K562 (cell line): ENCODE measurements at regions not wholly inside any gene's neighbourhood (a gene's known extent, or its start where the extent isn't known, plus 50 kb on each side); places are given as distances from the start of the nearest gene placed in this dataset.

Experiments used
- ATAC-seq: fragments of 200-7000 bp; cut with Tn5 transposase; 3 replicates; pipeline ENCODE4 v1.9.1; 2020; ENCODE audit warnings: moderate library complexity
- BruUV-seq: library from RNA; stranded (reverse); fragments of 400-500 nt; replicated peaks from 2 replicates; lab custom pipeline; 2021; lab: Mats Ljungman, UMichigan
- CTCF ChIA-PET: fragments of 300-600 bp; formaldehyde crosslinking; extraction: SDS; loops from one replicate; lab custom pipeline; 2021; ENCODE audit warnings: low intra/inter-chr PET ratio; lab: Yijun Ruan, JAX
- POLR2A ChIA-PET: fragments of 300-600, 350-650 bp; sonication (Branson Sonifier 250); formaldehyde crosslinking; extraction: SDS; loops from one replicate; lab custom pipeline; 2021; ENCODE audit warnings: antibody characterized with exemption, inconsistent platforms; lab: Yijun Ruan, JAX
- DNase-seq, 4 experiments: peaks; one replicate each; pipeline versions ENCODE4 v3.0.0 to v3.0.0-alpha.2; 2011 to 2018; ENCODE audit warnings: low spot score in 3 of 4, mixed read lengths in 3 of 4; ENCODE audit errors: extremely low read depth in 1 of 4
- FAIRE-seq: peaks from 2 replicates; lab custom pipeline; 2011; peaks lifted over from hg19 to GRCh38; lab: Jason Lieb, UNC
- H2AFZ ChIP-seq: 2 replicates; pipeline ENCODE4 v1.6.0; 2011; ENCODE audit warnings: low read depth, low read length, control low read depth, inconsistent platforms
- H3K27ac ChIP-seq: fragments of 200-600 bp; 3 replicates; pipeline ENCODE4 v1.8.0; 2011; ENCODE audit warnings: low read depth, mild to moderate bottlenecking, control low read depth, inconsistent platforms, low read length, moderate library complexity, mixed read lengths; ENCODE audit errors: extremely low read depth
- H3K27me3 ChIP-seq, 2 experiments: fragments of 300-600 bp in 1 of 2; 2 replicates in 1 of 2; 3 replicates in 1 of 2; pipeline versions ENCODE4 v1.6.0 to v1.8.0; 2011; ENCODE audit warnings: inconsistent platforms in 2 of 2, low read length in 2 of 2, mild to moderate bottlenecking in 1 of 2, mixed read lengths in 1 of 2, moderate library complexity in 1 of 2; ENCODE audit not compliant: control insufficient read depth in 2 of 2, insufficient read depth in 2 of 2
- H3K36me3 ChIP-seq: fragments of 300-600 bp; 3 replicates; pipeline ENCODE4 v1.8.0; 2011; ENCODE audit warnings: mild to moderate bottlenecking, low read length, inconsistent platforms; ENCODE audit not compliant: control insufficient read depth, insufficient read depth
- H3K4me1 ChIP-seq, 2 experiments: fragments of 200-600 bp in 1 of 2; replicated peaks in 1 of 2; 2 replicates in 1 of 2; 3 replicates in 1 of 2; pipeline versions ENCODE4 v1.5.1 to v1.8.0; 2011; ENCODE audit warnings: inconsistent platforms in 2 of 2, low read length in 2 of 2, mild to moderate bottlenecking in 1 of 2, mixed read lengths in 1 of 2, moderate library complexity in 1 of 2; ENCODE audit not compliant: control insufficient read depth in 2 of 2, insufficient read depth in 2 of 2
- H3K4me2 ChIP-seq: 2 replicates; pipeline ENCODE4 v1.6.1; 2011; ENCODE audit warnings: low read length, control low read depth, inconsistent platforms, mixed read lengths; ENCODE audit not compliant: insufficient read depth
- H3K4me3 ChIP-seq: fragments of 200-600 bp; sonication (generic), shearing (Covaris generic); 2 replicates; pipeline ENCODE4 v1.5.1; 2016; ENCODE audit warnings: control low read depth, inconsistent platforms
- H3K79me2 ChIP-seq: fragments of 200-600 bp; 3 replicates; pipeline ENCODE4 v1.8.0; 2011; ENCODE audit warnings: low read length, inconsistent platforms; ENCODE audit not compliant: control insufficient read depth, insufficient read depth
- H3K9ac ChIP-seq, 2 experiments: 2 replicates each; pipeline versions ENCODE4 v1.6.0 to v1.6.1; 2011; ENCODE audit warnings: low read depth in 2 of 2, low read length in 2 of 2, control low read depth in 1 of 2, inconsistent platforms in 1 of 2, mild to moderate bottlenecking in 1 of 2, mixed read lengths in 1 of 2; ENCODE audit not compliant: insufficient read depth in 1 of 2
- H3K9me1 ChIP-seq: one replicate; pipeline ENCODE4 v1.6.0; 2011; ENCODE audit warnings: inconsistent platforms, mild to moderate bottlenecking, low read length, moderate library complexity; ENCODE audit not compliant: control insufficient read depth, insufficient read depth
- H3K9me3 ChIP-seq: replicated peaks from 2 replicates; pipeline ENCODE4 v1.5.1; 2011; ENCODE audit warnings: low read depth, low read length, inconsistent platforms; ENCODE audit not compliant: control insufficient read depth, insufficient read depth
- H4K20me1 ChIP-seq: replicated peaks from 2 replicates; pipeline ENCODE4 v1.6.1; 2011; ENCODE audit warnings: low read length, inconsistent platforms, mixed read lengths; ENCODE audit not compliant: control insufficient read depth, insufficient read depth
- ARNT ChIP-seq, 2 experiments: fragments of 450-650 bp; IDR thresholded peaks; 2 replicates each; pipeline ENCODE4 v1.6.1; 2016; ENCODE audit warnings: mild to moderate bottlenecking in 1 of 2
- CREBBP ChIP-seq: IDR thresholded peaks from one replicate; pipeline ENCODE4 v1.6.1; 2012; ENCODE audit warnings: low read depth, mild to moderate bottlenecking, control low read depth, inconsistent platforms, low read length
- DMBX1 ChIP-seq: fragments of 250-450 bp; sonication (Bioruptor Pico); IDR thresholded peaks from 2 replicates; pipeline ENCODE4 v1.8.0; 2022; ENCODE audit warnings: inconsistent platforms, mild to moderate bottlenecking, moderate library complexity, borderline replicate concordance
- DNMT1 ChIP-seq: fragments of 450-650 bp; IDR thresholded peaks from 2 replicates; pipeline ENCODE4 v1.6.1; 2016; ENCODE audit warnings: antibody characterized with exemption, mild to moderate bottlenecking
- IRF2 ChIP-seq: sonication (generic); formaldehyde crosslinking; IDR thresholded peaks from 2 replicates; pipeline ENCODE4 v1.8.1; 2022; ENCODE audit warnings: mild to moderate bottlenecking, missing genetic modification reagents
- TCFL5 ChIP-seq: fragments of 250-450 bp; sonication (Bioruptor Pico); conservative IDR thresholded peaks from 2 replicates; pipeline ENCODE4 v1.6.1; 2021; ENCODE audit warnings: mild to moderate bottlenecking, moderate library complexity, matching md5 sums
- THRAP3 ChIP-seq: fragments of 450-650 bp; IDR thresholded peaks from 2 replicates; pipeline ENCODE4 v1.6.1; 2016; ENCODE audit warnings: mild to moderate bottlenecking, inconsistent platforms, borderline replicate concordance
- TSC22D4 ChIP-seq: fragments of 450-650 bp; IDR thresholded peaks from 2 replicates; pipeline ENCODE4 v1.6.1; 2016; ENCODE audit warnings: missing genetic modification characterization, missing biosample characterization, control low read depth
- WHSC1 ChIP-seq: IDR thresholded peaks from one replicate; pipeline ENCODE4 v1.6.1; 2012; ENCODE audit warnings: low read length, control low read depth, inconsistent platforms
- ZNF134 ChIP-seq: fragments of 250-450 bp; sonication (Bioruptor Pico); conservative IDR thresholded peaks from 2 replicates; pipeline ENCODE4 v1.4.0; 2020
- ZNF239 ChIP-seq: fragments of 250-450 bp; sonication (Bioruptor Pico); IDR thresholded peaks from 2 replicates; pipeline ENCODE4 v1.4.0; 2020; ENCODE audit warnings: mild to moderate bottlenecking
- WGBS: fragments of 100-300 bp; shearing (Covaris generic); methylation state at CpG from one replicate; pipeline ENCODE4 v1.1.6; 2016; ENCODE audit warnings: low coverage, mixed read lengths; ENCODE audit not compliant: insufficient coverage; ENCODE audit errors: missing lambda C conversion rate; 5-methylcytosine and 5-hydroxymethylcytosine counted together
- in situ Hi-C: fragments of 300-500 bp; cut with MboI; formaldehyde crosslinking; loops from 4 replicates; pipeline ENCODE4 v1.15.0; 2018; ENCODE audit warnings: inconsistent platforms, mixed read lengths
- intact Hi-C: fragments of 100-400 bp; cut with micrococcal nuclease; formaldehyde crosslinking; loops from 2 replicates; pipeline ENCODE4 v1.14.2; 2022
- TF ChIP-seq, protein P1 (sequence below): fragments of 250-450 bp; sonication (Bioruptor Pico); IDR thresholded peaks from 2 replicates; pipeline ENCODE4 v1.4.0; 2020; ENCODE audit warnings: borderline replicate concordance
- TF ChIP-seq, protein P2 (sequence below): fragments of 450-650 bp; IDR thresholded peaks from 2 replicates; pipeline ENCODE4 v1.6.1; 2016

DNA sequence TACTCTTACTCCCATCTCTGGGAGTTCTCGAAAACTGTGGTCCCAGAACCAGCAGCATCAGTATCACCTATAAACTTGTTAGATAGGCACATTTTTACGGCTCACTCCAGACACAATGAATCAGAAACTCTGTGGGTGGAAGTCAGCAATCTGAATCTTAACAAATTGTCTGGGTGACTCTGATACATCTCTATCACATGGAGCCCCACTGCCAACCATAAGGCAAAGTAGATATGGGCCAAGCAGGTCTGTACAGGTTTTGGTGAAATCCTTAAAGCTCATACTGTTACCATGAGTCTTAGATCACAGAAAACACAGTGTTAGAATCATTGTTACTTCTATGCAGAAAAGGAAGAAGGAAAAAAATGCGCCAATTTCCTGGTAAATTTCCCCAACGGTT lies 122.5 kb upstream of the HCCS start (continued):
- no peak for TF ChIP-seq WHSC1
- no peak for TF ChIP-seq ZNF134 (CRISPR knock-in tag)
- TF ChIP-seq CREBBP: no peak

DNA sequence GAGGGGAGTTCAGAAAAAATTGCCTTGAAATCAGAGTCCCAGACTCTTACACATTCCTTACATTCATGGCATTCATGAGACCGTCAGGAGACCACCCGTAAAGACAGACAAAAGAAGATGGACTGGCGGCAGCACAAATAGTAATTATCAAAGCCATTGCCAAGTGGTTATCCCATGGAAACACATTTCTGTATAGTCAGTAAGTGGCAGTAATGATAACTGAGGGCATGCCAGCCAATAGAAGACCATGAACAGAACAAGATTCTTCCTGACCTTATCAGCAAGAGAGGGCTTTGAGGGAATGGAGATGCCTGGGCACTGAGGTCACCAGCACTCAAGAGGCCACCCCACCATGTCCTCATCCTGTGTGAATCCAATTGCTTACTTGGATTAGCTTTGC lies 121.7 kb upstream of the HCCS start:
- no peaks in the 10 kb centered on the region for H3K36me3 ChIP-seq
- ATAC-seq (no peak), FAIRE-seq (no peak), DNase-seq (no peak)
- no peak overlapping the region for H2AFZ ChIP-seq
- H3K4me3 ChIP-seq: no peak overlapping the region
- BruUV-seq: no TSS peak
- 0% methylated on average over 3 of the region's 3 CpGs for WGBS
- ChIA-PET POLR2A (no interaction called here), CTCF (no interaction called here)
- no peak overlapping the region for H3K27ac ChIP-seq
- no peaks in the 10 kb centered on the region for H4K20me1 ChIP-seq
- H3K27me3 ChIP-seq: no peaks in the 10 kb centered on the region
- in situ Hi-C loops (no loop called here), intact Hi-C loops (no loop called here)
- no peaks in the 10 kb centered on the region for H3K4me1 ChIP-seq
- H3K9me3 ChIP-seq: no peaks in the 10 kb centered on the region
- TF ChIP-seq TCFL5 (CRISPR knock-in tag): no peak
- TF ChIP-seq THRAP3: no peak
- no peak for TF ChIP-seq TSC22D4 (tag)
- TF ChIP-seq, protein P1, sequence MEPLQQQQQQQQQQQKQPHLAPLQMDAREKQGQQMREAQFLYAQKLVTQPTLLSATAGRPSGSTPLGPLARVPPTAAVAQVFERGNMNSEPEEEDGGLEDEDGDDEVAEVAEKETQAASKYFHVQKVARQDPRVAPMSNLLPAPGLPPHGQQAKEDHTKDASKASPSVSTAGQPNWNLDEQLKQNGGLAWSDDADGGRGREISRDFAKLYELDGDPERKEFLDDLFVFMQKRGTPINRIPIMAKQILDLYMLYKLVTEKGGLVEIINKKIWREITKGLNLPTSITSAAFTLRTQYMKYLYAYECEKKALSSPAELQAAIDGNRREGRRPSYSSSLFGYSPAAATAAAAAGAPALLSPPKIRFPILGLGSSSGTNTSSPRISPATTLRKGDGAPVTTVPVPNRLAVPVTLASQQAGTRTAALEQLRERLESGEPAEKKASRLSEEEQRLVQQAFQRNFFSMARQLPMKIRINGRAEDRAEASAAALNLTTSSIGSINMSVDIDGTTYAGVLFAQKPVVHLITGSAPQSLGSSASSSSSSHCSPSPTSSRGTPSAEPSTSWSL (CRISPR knock-in tag): no peak
- TF ChIP-seq ARNT (IDR thresholded peaks at IDR 0.05): no peak
- no peak for TF ChIP-seq IRF2 (CRISPR knock-in tag)
- no peak for TF ChIP-seq DNMT1
- TF ChIP-seq ZNF239 (CRISPR knock-in tag): no peak
- TF ChIP-seq DMBX1 (CRISPR knock-in tag): no peak
- TF ChIP-seq, protein P2, sequence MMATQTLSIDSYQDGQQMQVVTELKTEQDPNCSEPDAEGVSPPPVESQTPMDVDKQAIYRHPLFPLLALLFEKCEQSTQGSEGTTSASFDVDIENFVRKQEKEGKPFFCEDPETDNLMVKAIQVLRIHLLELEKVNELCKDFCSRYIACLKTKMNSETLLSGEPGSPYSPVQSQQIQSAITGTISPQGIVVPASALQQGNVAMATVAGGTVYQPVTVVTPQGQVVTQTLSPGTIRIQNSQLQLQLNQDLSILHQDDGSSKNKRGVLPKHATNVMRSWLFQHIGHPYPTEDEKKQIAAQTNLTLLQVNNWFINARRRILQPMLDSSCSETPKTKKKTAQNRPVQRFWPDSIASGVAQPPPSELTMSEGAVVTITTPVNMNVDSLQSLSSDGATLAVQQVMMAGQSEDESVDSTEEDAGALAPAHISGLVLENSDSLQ: no peak
- H3K9ac ChIP-seq: no peak overlapping the region
- H3K4me2 ChIP-seq: no peak overlapping the region
- no peaks in the 10 kb centered on the region for H3K79me2 ChIP-seq
- H3K9me1 ChIP-seq: no peaks in the 10 kb centered on the region
